HL-60/S4 treated with phorbol 12-myristate 13-acetate at 8.2 ng/mL for 4 days and 3 days (cell line): ENCODE measurements at regions not wholly inside any gene's neighbourhood (a gene's known extent, or its start where the extent isn't known, plus 50 kb on each side); places are given as distances from the start of the nearest gene placed in this dataset.

Experiments used
- in situ Hi-C: fragments of 300-500 bp; cut with MboI; formaldehyde crosslinking; loops from 2 replicates; pipeline ENCODE4 v1.15.0; 2022; ENCODE audit warnings: low sequenced_read_pairs

DNA sequence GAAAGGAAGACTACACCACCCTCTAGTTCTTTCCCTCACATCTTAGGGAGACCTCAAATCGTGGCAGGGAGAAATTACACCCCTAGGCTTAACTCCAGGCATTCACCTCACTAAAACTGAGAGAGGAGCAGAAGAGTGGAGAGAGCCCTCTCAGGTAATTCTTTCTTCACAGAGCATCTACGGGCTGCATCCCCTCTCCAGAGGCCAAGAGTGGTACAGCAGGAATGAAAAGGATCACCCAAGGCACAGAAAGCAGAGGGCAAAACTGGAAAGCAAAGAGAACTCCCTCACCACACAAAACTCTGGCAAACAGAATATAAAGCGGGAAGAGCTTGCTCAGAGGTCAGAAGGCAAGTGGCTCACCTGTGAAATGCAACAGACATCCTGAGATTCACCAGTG, 661.2 kb downstream of the TBC1D4 start:
- in situ Hi-C loops, result no loop called here

DNA sequence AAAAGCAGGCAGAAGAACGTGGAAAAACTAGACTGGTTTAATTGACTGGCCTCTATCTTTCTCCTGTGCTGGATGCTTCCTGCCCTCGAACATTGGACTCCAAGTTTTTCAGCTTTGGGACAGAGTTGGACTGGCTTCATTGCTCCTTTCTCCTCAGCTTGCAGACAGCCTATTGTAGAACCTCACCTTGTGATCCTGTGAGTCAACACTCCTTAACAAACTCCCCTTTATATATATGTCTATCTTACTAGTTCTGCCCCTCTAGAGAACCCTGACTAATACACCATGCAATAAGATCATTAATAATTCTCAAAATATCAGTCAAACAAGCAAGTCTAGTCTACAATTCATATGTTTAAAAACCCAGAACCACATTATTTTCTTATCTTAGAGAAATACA, 662.4 kb downstream of the TBC1D4 start:
- in situ Hi-C loops, result no loop called here

DNA sequence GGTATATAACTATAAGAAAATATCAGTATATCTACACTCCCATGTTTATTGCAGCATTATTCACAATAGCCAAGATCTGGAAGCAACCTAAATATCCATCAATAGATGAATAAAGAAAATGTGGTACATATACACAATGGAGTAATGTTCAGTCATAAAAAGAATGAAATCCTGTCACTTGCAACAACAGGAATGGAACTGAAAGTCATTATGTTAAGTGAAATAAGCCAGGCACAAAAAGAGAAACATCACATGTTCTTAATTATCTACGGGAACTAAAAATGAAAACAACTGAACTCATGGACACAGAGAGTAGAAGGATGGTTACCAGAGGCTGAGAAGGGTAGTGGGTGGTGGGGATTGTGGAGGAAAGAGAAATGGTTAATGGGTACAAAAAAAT, 665.2 kb downstream of the TBC1D4 start:
- in situ Hi-C loops, result no loop called here

DNA sequence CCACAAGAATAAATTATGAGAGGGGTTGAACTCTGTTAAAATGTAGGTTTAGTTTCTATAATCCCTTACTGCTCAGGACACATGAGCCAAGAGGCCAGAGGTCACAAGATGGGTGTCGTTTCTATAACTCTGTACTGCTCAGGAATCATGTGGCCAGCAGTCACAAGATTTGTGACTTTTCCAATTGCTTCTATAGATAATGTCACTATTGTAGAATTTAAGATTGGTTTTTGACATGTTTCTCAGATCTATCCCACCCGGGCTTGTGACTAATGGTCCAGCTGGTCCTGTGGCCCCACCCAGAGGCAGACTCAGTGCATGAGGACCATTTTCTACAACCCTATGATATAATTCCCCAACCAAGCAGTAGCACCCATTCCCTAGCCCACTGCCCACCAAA, 662.0 kb upstream of the KLF12 start:
- in situ Hi-C loops, result no loop called here

DNA sequence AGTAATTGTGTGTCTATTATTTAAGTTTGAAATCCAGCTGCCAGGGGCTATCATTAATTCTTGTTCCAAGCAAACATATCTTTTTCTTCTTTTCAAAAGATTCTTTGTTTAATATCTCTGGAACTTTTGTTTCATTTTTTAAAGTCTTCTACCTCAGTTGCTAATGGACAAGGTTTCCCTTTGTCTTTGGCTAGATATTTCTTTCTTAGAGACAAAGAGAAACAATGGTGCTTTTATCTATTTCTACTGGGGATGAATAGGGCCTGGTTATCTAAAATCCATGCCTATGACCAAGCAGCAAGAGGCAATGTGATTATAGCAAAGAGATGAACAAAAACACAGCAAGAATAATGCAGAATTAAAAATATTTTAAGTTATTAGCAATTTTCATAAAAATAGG, 661.3 kb upstream of the KLF12 start:
- in situ Hi-C loops, result no loop called here

DNA sequence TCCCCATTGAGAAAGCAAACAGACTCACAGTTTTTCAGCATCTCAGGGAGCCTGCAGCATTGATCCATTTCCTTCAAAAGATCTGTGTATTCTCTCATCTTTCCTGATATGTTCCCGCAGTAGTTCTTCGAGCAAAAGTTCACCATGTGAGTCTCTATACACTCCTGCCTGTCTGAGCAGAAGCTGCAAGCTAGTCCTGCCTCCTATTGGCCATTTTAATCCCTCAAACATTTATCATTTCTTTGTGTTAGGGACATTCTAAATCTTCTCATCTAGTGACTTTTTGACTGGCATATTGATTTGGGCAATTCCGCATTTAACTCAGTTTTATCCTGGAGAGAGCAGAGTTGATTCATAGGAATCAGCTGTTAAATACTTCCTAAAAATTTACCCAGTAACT, 660.4 kb upstream of the KLF12 start:
- in situ Hi-C loops, result no loop called here

DNA sequence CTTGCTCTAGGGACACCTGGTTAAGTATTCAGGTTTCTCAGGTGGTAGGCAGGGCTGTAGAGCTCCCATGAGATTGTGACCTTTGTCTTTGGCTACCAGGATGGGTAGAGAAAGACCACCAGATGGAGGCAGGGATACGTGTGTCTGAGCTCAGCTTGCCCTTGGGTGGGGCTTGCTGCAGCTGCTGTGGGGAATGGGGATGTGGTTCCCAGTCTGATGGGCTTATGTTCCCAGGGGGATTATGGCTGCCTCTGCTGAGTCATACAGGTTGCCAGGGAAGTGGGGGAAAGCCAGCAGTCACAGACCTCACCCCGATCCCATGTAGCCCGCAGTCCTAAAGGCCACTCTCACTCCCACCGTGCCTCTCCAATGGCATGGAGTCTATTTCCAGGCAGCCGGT, 659.9 kb upstream of the KLF12 start:
- in situ Hi-C loops, result no loop called here

DNA sequence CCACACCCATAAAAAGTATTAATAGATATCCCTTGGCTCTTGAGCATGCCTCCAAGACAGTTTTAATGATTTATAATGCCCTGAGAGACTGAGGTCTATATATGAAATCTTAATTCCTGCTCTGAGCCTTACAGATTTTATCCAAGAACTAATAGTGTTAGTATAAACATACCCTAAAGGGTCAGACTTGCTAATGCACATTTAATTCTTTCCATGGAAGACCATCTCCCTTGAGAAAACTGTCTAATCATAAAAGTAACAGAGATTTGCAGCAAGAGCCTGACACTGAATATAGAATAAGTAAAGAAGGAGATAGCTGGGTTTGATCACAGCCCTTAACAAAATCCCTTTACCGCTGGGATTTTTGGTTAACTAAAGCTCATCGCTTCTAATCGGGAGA, 650.8 kb upstream of the KLF12 start:
- in situ Hi-C loops, result no loop called here

DNA sequence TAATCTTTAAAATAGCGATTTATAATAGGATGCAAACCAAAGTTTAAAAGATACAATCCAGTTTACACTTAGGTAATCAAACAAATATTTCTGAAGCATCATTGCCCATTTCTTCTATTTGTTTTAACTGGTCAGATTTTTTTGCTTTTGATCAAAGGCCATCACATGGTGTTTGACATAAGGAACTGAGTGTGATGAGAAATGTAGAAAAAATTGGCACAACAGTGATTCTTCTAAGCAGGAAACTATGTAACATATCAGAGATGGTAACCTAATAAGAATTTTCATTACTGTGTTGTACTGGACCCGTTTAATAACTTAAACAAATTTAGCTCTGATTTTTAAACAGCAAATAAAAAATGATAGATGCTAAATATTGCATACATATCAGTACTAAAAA, 644.7 kb upstream of the KLF12 start:
- in situ Hi-C loops, result no loop called here

DNA sequence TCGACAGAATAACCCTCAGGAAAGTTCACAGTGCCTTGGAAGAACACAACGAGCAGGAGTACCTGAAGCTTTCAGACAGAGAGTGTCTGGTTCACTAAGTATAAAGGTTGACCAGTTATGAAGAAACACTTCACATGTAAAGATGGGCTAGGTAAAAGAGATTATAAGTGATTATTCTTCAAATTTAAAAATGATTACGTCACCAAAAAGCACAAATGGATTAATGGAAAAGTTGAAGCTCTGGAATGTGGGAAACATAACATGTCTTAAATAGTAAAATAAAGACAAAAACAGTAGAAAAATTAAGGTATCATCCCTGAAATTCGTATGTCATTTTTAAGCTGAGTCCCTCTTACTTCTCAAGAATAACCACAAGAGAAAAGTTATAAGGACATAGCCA, 643.9 kb upstream of the KLF12 start:
- in situ Hi-C loops, result no loop called here

DNA sequence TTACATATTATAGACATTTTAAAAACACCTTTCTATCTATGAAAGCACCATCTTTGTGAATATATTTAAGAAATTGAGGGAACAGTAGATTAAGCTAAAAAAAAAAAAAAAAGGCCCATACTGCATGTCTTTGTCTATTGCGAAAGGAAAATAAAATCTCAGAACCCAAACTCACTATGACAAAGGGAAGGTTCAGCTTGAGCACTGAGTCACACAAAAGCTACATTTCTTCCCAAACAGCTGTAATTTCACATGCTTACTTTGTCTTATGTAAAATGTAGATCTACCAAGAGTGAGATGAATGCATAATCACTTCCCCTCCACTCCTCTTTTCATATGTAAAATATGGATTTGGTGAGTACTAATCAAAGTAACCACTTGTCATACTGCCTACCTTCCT, 640.1 kb upstream of the KLF12 start:
- in situ Hi-C loops, result no loop called here

DNA sequence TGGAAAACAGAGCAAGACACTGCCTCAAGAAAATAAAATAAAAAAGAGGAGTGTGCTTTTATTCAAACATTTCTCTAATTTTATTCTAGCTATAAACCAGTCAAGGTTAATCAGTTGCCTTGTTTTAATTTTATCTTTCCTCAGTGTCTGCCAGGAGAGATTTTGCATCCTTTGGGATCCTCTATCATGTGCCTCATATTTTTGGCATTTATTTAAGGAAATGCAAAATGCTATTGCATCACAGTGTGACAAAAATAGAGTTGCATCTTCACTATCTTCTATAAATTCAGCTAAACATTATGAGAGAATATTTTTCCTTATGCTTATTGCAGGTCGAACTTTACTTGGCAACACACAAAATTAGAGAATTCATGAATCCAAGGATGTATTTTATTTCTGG, 639.0 kb upstream of the KLF12 start:
- in situ Hi-C loops, result no loop called here

DNA sequence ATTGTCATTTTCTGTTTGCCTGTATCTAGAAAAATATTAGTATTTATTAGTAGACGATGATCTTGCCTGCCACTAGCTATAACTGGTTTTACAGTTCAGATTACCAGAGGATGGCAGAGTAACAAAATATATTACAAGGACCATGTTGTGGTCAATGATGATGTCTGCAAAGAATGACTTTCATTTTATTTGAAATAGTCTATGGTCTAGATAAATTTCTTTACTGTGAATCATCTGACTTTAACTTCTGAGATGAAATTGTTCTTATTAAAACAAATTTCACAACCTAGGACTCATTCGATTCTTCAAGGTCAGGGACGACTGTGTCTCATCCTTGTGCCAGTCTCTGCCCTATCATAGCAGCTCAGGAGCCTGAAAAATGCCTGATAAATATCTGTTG, 637.8 kb upstream of the KLF12 start:
- in situ Hi-C loops, result no loop called here

DNA sequence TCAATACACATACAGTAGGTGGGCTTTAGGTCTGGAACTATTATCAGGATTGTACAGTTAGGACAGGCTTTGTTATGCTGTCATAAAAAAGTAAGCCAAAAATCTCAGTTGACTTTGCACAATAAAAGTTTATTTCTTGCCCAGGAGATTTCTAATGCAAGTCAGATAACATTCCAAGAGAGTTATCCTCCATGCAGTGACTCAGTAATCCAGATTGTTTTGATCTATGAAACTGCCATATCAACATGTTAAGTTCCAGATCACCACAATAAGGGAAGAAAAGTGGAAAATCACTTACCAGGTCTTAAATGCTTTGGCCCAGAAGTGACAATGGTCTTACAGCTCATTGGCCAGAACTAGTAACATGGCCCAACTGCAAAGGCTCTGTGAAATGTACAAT, 636.2 kb upstream of the KLF12 start:
- in situ Hi-C loops, result no loop called here

DNA sequence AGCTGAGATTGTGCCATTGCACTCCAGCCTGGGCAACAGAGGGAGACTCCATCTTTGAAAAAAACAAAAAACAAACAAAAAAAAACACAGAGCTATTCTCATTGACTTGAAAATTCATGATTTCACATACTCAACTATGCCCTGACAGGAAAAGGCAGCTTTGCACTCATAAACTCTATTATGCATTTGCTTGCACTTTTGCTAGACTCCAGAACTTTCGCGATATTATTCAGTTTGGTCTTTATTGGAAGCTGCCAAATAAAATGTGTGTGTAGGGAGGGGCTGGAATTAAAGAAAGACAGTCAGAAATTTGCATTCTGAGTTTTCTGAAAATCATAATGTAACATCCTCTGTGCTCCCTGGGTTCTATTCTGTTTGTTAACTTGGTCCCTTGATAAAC, 635.1 kb upstream of the KLF12 start:
- in situ Hi-C loops, result no loop called here

DNA sequence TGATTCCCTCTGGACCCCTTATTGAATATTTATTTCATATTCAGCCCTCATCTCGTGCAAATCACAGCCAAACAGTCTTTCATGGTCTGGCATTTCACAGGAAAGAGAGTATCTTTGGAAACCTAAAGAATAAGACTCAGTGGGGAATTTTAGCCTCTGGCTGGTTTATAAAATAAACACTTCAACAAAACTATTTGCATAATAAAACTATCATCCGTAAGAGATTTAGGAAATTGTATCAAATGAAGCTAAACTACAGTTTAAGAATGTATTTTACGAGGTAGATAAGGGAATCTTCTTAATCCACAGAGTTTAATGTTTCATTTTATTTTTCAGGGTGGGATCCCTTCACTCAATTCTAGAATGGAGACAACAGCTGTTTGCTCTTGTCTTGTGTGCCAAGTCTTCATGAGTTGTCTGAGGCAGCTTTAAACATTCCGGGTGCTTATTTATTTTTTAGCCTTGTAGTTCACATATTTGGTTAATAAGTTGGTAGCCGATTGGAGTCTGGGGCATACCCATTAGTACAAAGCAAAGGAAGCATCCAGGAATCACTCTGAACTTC, 634.4 kb upstream of the KLF12 start:
- in situ Hi-C loops, result no loop called here

DNA sequence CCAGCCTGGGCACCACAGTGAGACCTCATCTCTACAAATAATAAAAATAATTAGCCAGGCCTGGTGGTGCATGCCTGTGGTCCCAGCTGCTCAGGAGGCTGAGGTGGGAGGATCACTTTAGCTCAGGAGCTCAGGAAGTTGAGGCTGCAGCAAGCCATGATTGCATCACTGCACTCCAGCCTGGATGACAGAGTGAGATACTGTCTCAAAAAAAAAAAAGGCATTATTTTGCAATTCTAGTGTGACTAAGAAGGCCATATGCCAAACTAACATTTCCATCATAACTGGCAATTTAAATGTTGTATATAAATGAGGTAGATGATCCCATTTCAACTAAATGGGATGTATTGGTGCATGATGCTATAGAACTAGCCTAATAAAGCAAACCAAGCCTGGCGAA, 632.8 kb upstream of the KLF12 start:
- in situ Hi-C loops, result no loop called here

DNA sequence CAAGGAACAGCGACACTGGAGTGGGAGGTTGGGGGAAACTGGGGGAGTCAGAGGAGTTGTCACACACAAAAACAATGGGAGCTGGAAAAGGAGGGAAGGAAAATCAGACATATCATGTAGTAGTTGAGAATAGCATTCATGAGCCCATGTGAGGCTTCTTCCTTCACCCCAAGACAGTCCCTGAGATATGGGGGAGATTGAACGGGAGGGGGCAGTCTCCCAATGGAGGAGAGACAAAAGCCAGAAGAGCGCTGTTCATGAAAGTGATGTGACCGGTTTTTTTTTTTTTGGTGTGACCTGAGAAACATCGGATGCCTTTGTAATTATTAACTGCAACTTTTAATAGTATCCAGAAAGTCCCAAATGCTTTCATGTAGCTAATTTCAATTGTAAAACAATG, 631.8 kb upstream of the KLF12 start:
- in situ Hi-C loops, result no loop called here

DNA sequence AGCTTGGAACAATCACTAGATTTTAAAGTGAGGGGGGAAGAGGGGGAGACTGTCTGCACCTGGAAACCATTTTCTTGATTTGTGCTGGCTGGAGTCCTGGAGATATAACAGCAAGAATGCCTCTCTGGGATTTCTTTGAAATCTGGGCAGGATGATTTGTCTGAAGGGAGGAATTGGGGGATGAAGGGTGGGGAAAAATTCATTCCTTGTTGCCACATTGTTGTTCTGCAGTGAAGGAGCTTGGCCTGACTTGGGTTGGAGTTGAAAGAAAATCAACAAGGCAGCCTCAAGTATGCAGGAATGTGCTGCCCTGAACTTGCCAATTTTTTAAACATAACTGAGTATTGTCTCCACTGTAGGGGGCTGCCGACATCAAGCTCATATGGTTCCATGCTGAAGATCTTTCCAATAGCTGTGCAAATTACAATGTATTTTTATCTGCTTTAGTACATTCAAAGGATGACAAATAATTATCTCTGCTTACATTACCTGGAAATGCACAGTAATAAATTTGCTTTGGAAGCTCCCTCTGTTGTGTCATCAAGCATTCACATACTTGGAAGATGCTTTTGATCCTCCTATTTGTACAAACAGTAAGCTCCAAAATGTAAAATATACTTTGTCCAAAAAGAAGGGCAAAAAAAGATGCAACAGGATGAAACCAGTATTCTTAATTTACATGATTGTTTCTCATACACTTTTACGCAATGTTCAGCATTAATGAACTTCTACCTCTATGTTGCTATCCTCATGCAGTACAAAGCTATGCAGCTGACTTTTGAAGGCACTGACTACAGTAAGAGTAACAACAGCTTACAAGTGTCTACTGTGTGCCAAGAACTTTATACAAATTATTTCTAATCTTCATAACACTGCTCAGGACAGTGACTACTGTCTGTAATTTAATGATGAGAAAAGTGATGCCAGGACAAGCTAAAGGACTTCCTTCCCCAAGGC, 627.9 kb upstream of the KLF12 start:
- in situ Hi-C loops, result no loop called here

DNA sequence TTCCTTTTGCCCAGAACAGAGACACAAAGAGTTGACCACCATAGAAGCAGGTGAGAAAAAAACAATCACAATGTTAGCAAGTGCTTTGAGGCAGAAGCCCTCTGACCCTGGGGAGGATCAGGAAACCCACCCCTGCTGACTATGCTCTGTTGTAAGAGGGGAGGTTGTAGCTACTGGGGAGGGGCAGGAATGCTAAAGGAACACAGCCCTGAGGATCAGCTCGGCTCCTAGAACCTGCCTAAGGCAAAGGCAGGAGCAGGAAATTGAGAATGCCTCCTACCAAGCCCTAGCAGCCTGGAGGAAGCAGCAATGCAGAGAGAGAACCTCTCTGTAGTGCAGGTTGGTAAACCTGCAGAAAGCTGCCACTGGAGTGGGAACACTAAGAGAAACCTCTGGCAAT, 624.0 kb upstream of the KLF12 start:
- in situ Hi-C loops, result no loop called here

DNA sequence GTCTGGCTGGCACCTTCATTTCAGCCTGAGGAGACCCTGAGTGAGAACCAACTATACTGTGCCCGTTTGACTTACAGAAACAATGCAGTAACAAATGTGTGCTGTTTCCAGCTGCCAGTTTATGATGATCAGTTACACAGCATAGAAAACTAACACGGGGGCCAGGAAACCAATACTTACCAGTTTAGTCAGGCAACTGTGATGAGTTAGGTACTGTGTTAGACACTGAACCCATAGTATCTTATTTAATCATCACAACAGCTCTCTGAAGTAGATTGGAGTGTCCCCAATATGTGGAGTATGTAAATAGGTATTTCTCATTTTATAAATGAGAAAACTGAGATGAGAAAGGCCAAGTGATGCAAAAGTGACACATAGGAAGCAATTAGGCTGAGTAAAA, 620.9 kb upstream of the KLF12 start:
- in situ Hi-C loops, result no loop called here

DNA sequence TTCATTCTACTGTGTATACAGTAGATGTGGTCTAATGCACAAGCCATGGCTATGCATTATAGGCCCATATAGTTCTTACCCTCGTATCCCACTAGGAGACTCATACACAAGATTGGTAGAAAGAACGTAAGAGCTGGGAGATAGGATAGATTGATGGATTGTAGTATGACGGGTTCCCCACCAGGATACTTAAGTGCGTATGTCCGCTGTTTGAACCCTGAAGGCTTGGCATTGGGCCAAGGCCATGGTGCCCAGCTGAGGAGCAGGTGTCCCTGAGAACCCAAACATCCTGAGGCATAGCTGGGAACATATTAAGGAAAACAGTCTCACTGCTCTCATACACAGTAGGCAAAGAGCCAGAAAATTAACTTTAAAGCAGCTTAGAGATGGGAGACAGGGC, 617.5 kb upstream of the KLF12 start:
- in situ Hi-C loops, result no loop called here
